Neuronal stem cell (in vitro differentiated cells): ENCODE measurements at regions not wholly inside any gene's neighbourhood (a gene's known extent, or its start where the extent isn't known, plus 50 kb on each side); places are given as distances from the start of the nearest gene placed in this dataset.

Experiments used
- DNase-seq: peaks from one replicate; pipeline ENCODE4 v3.0.0-alpha.2; 2013; ENCODE audit warnings: low spot score
- H2AFZ ChIP-seq: one replicate; pipeline ENCODE4 v1.6.1; 2013; ENCODE audit warnings: mild to moderate bottlenecking, low read length, inconsistent platforms
- H2AK5ac ChIP-seq: 2 replicates; pipeline ENCODE4 v1.6.1; 2013; ENCODE audit warnings: low read depth, mild to moderate bottlenecking, inconsistent platforms, low read length, moderate library complexity, mixed read lengths
- H2BK120ac ChIP-seq: 2 replicates; pipeline ENCODE4 v1.6.1; 2013; ENCODE audit warnings: low read depth, mild to moderate bottlenecking, inconsistent platforms, low read length, moderate library complexity, mixed read lengths
- H2BK12ac ChIP-seq: one replicate; pipeline ENCODE4 v1.6.1; 2013; ENCODE audit warnings: low read length, inconsistent platforms
- H2BK15ac ChIP-seq: 2 replicates; pipeline ENCODE4 v1.6.1; 2013; ENCODE audit warnings: mild to moderate bottlenecking, low read length, inconsistent platforms, mixed read lengths
- H2BK5ac ChIP-seq: one replicate; pipeline ENCODE4 v1.6.1; 2013; ENCODE audit warnings: inconsistent platforms, mild to moderate bottlenecking, low read length, moderate library complexity
- H3K14ac ChIP-seq: one replicate; pipeline ENCODE4 v1.6.1; 2013; ENCODE audit warnings: low read length, inconsistent platforms
- H3K18ac ChIP-seq: 2 replicates; pipeline ENCODE4 v1.6.1; 2013; ENCODE audit warnings: low read length, inconsistent platforms
- H3K23ac ChIP-seq: 2 replicates; pipeline ENCODE4 v1.6.1; 2013; ENCODE audit warnings: low read depth, mild to moderate bottlenecking, mixed read lengths, low read length, inconsistent platforms; ENCODE audit not compliant: poor library complexity
- H3K27ac ChIP-seq: replicated peaks from 3 replicates; pipeline ENCODE4 v1.5.1; 2013; ENCODE audit warnings: low read length, inconsistent platforms
- H3K27me3 ChIP-seq, 3 experiments: 2 replicates each; pipeline ENCODE4 v1.6.1; 2013; ENCODE audit warnings: low read length in 3 of 3, mild to moderate bottlenecking in 2 of 3, inconsistent platforms in 1 of 3, low read depth in 1 of 3, mixed read lengths in 1 of 3, moderate library complexity in 1 of 3; ENCODE audit not compliant: control insufficient read depth in 3 of 3, insufficient read depth in 3 of 3
- H3K36me3 ChIP-seq, 2 donors: replicated peaks in 1 of 2; 2 replicates each; pipeline ENCODE4 v1.6.1; 2013; ENCODE audit warnings: low read length in 2 of 2; ENCODE audit not compliant: control insufficient read depth in 2 of 2, insufficient read depth in 2 of 2
- H3K4ac ChIP-seq: 2 replicates; pipeline ENCODE4 v1.6.1; 2013; ENCODE audit warnings: inconsistent platforms, mild to moderate bottlenecking, low read length, moderate library complexity
- H3K4me1 ChIP-seq, 2 donors: 1 replicate in 1 of 2; 2 replicates in 1 of 2; pipeline ENCODE4 v1.6.1; 2013; ENCODE audit warnings: low read length in 2 of 2, low read depth in 1 of 2; ENCODE audit not compliant: control insufficient read depth in 2 of 2, insufficient read depth in 1 of 2
- H3K4me2 ChIP-seq: one replicate; pipeline ENCODE4 v1.6.1; 2013; ENCODE audit warnings: mild to moderate bottlenecking, low read length, inconsistent platforms; ENCODE audit not compliant: insufficient read depth, poor library complexity, severe bottlenecking
- H3K4me3 ChIP-seq, 2 donors: 2 replicates each; pipeline ENCODE4 v1.5.1; 2013; ENCODE audit warnings: low read length in 2 of 2, mild to moderate bottlenecking in 2 of 2, inconsistent platforms in 1 of 2, moderate library complexity in 1 of 2
- H3K79me1 ChIP-seq: one replicate; pipeline ENCODE4 v1.6.1; 2013; ENCODE audit warnings: low read depth, mild to moderate bottlenecking, inconsistent platforms, low read length, moderate library complexity
- H3K9ac ChIP-seq: one replicate; pipeline ENCODE4 v1.6.1; 2013; ENCODE audit warnings: mild to moderate bottlenecking, low read depth, low read length, inconsistent platforms; ENCODE audit not compliant: poor library complexity
- H3K9me3 ChIP-seq, 2 donors: replicated peaks in 1 of 2; 2 replicates each; pipeline versions ENCODE3 to v1.6.1; 2013; ENCODE audit warnings: low read length in 2 of 2, mild to moderate bottlenecking in 2 of 2, inconsistent platforms in 1 of 2, low read depth in 1 of 2, mixed read lengths in 1 of 2, moderate library complexity in 1 of 2; ENCODE audit not compliant: control insufficient read depth in 2 of 2, insufficient read depth in 1 of 2
- H4K8ac ChIP-seq: one replicate; pipeline ENCODE4 v1.6.1; 2013; ENCODE audit warnings: low read depth, mild to moderate bottlenecking, inconsistent platforms, low read length, moderate library complexity
- H4K91ac ChIP-seq: one replicate; pipeline ENCODE4 v1.6.1; 2013; ENCODE audit warnings: low read length, low read depth, mild to moderate bottlenecking, inconsistent platforms; ENCODE audit not compliant: poor library complexity
- WGBS, 2 donors: extraction: QIAGEN DNeasy Blood & Tissue Kit; methylation state at CpG; one replicate each; pipeline ENCODE4 v1.1.7; 2013; ENCODE audit warnings: missing lambda C conversion rate in 2 of 2, mixed read lengths in 1 of 2; ENCODE audit not compliant: insufficient read length in 2 of 2, insufficient replicate concordance in 1 of 2; ENCODE audit errors: extremely low coverage in 2 of 2; 5-methylcytosine and 5-hydroxymethylcytosine counted together

DNA sequence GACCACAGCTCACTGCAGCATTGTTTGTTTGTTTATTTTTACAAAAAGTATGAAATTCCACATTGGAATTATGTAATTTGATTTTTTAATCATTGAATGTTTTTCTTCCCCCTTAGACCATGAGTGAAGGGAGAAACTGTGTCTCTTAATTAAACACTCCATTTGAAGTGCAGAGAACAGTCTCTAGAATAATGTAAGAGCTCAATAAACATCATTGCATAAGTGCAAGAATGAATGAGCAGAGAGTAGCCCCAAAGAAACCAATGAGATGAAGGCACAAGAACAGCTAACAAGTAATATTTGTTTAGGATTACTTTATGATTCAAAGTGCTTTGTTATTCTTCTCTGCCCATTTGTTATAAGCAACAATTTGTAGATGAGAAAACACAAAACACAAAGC, 921.3 kb upstream of the LCORL start:
- Histone ChIP-seq H2BK15ac (no peak overlapping the region), H3K9ac (no peak overlapping the region), H3K4ac (no peak overlapping the region), H3K18ac (no peak overlapping the region), H3K27me3 (no peaks in the 10 kb centered on the region), H3K14ac (no peak overlapping the region), H2AFZ (no peak overlapping the region), H4K91ac (no peak overlapping the region), H3K79me1 (no peaks in the 10 kb centered on the region), H2BK12ac (no peak overlapping the region), H3K36me3 (no peaks in the 10 kb centered on the region), H3K9me3 (no peaks in the 10 kb centered on the region), H2AK5ac (no peak overlapping the region), H3K4me1 (no peaks in the 10 kb centered on the region), H3K4me2 (no peak overlapping the region), H2BK120ac (no peak overlapping the region), H3K23ac (no peak overlapping the region), H4K8ac (no peak overlapping the region), H3K27ac (no peak overlapping the region), H3K4me3 (no peak overlapping the region), H2BK5ac (no peak overlapping the region)
- no peak for DNase-seq

DNA sequence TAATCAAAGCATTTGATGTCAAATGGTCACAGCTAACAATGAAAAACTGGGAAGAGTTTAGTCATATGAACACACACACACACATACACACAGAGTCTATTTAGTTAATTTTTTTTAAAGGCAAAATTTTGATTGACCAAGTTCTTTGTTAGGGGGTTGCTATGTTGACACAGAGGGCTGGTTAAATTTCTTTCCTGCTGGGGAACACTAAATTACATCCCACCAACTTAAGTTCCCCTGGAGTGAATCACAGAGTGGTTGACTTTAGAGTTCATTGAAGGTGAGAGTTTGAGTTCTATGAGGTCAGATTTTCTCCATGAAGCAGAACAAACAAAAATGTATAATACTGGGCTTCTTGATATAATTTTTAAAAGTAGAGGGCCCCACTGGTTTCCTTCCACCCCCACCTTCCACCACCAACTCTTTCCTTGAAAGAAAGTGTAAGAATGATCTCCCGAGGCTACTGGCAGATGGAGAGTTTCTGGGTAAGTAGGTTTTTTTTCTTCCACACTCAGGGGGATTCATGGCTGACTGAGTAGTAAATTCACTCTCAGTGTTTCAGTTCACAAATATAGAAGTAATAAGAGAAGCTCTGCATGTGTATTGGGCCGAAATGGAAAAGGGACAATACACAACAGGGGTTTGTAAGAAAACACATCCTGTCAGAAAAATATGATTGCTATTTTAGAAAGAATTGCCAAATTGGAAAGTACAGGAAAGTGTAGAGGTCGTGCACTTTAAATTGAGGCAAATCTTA, 917.0 kb upstream of the LCORL start:
- no peak overlapping the region for H3K4me2 ChIP-seq
- no peak overlapping the region for H3K18ac ChIP-seq
- no peaks in the 10 kb centered on the region for H3K79me1 ChIP-seq
- no peak overlapping the region for H3K4ac ChIP-seq
- no peaks in the 10 kb centered on the region for H3K27me3 ChIP-seq
- no peak overlapping the region for H3K9ac ChIP-seq
- H3K4me3 ChIP-seq = no peak overlapping the region
- no peak overlapping the region for H2BK120ac ChIP-seq
- no peaks in the 10 kb centered on the region for H3K36me3 ChIP-seq
- H2BK5ac ChIP-seq = no peak overlapping the region
- no peak overlapping the region for H2BK12ac ChIP-seq
- peaks cover 0 to 4% of the 10 kb centered on the region in 2 donors for H3K9me3 ChIP-seq
- WGBS, 2 donors = no CpG with 5 or more reads among the region's 3 CpGs
- no peak overlapping the region for H3K23ac ChIP-seq
- H3K27ac ChIP-seq = no peak overlapping the region
- H4K91ac ChIP-seq = no peak overlapping the region
- no peak for DNase-seq
- H4K8ac ChIP-seq = no peak overlapping the region
- peaks cover 0 to 4% of the 10 kb centered on the region in 2 donors for H3K4me1 ChIP-seq
- H3K14ac ChIP-seq = no peak overlapping the region
- H2AFZ ChIP-seq = no peak overlapping the region
- no peak overlapping the region for H2BK15ac ChIP-seq
- no peak overlapping the region for H2AK5ac ChIP-seq

DNA sequence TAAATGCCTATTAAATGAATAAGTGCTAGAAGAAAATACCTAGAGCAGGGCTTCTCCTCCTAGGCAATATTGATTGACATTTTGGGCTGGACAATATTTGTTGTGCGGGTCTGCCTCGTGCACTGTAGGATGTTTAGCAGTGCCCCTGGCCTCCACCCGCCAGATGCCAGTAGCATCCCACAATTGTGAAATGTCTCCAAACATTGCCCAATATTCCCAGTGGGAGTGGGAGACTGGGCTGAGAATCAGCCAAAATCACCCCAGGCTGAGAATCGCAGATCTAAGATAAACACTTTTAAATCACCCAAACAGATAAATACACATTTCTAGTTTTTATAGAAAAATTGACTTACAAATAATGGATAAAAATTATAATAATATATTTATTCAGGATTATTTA, 916.2 kb upstream of the LCORL start:
- H3K4me2 ChIP-seq = no peak overlapping the region
- peaks cover 0 to 4% of the 10 kb centered on the region in 2 donors for H3K9me3 ChIP-seq
- H2AK5ac ChIP-seq = no peak overlapping the region
- H4K8ac ChIP-seq = no peak overlapping the region
- no peak overlapping the region for H3K9ac ChIP-seq
- no peak overlapping the region for H3K18ac ChIP-seq
- no peaks in the 10 kb centered on the region for H3K79me1 ChIP-seq
- H2AFZ ChIP-seq = no peak overlapping the region
- H3K23ac ChIP-seq = no peak overlapping the region
- no peak overlapping the region for H2BK12ac ChIP-seq
- WGBS, 2 donors = no CpG with 5 or more reads among the region's 4 CpGs
- H3K4me3 ChIP-seq = no peak overlapping the region
- no peaks in the 10 kb centered on the region for H3K27me3 ChIP-seq
- peaks cover 0 to 4% of the 10 kb centered on the region in 2 donors for H3K4me1 ChIP-seq
- H2BK120ac ChIP-seq = no peak overlapping the region
- H2BK15ac ChIP-seq = no peak overlapping the region
- H3K14ac ChIP-seq = no peak overlapping the region
- H2BK5ac ChIP-seq = no peak overlapping the region
- no peak overlapping the region for H3K4ac ChIP-seq
- no peaks in the 10 kb centered on the region for H3K36me3 ChIP-seq
- no peak overlapping the region for H3K27ac ChIP-seq
- no peak for DNase-seq
- H4K91ac ChIP-seq = no peak overlapping the region

GRCh38 chr4:18937080-18937479, 915.5 kb upstream of the LCORL start:
- no peak overlapping the region for H3K9ac ChIP-seq
- H3K4ac ChIP-seq = no peak overlapping the region
- no peak overlapping the region for H2BK12ac ChIP-seq
- H3K27ac ChIP-seq = no peak overlapping the region
- H3K9me3 ChIP-seq = peaks cover 0 to 4% of the 10 kb centered on the region in 2 donors
- no peaks in the 10 kb centered on the region for H3K79me1 ChIP-seq
- no peak for DNase-seq
- H2BK5ac ChIP-seq = no peak overlapping the region
- no peak overlapping the region for H4K91ac ChIP-seq
- no CpG with 5 or more reads among the region's 4 CpGs for WGBS, 2 donors
- no peak overlapping the region for H2AK5ac ChIP-seq
- H2AFZ ChIP-seq = no peak overlapping the region
- no peak overlapping the region for H4K8ac ChIP-seq
- no peak overlapping the region for H3K14ac ChIP-seq
- no peaks in the 10 kb centered on the region for H3K36me3 ChIP-seq
- H3K4me2 ChIP-seq = no peak overlapping the region
- peaks cover 0 to 4% of the 10 kb centered on the region in 2 donors for H3K4me1 ChIP-seq
- H3K27me3 ChIP-seq = no peaks in the 10 kb centered on the region
- no peak overlapping the region for H3K4me3 ChIP-seq
- no peak overlapping the region for H3K18ac ChIP-seq
- no peak overlapping the region for H2BK15ac ChIP-seq
- H3K23ac ChIP-seq = no peak overlapping the region
- H2BK120ac ChIP-seq = no peak overlapping the region
